K562 (cell line): ENCODE measurements at regions not wholly inside any gene's neighbourhood (a gene's known extent, or its start where the extent isn't known, plus 50 kb on each side); places are given as distances from the start of the nearest gene placed in this dataset.

Experiments used
- ATAC-seq: fragments of 200-7000 bp; cut with Tn5 transposase; 3 replicates; pipeline ENCODE4 v1.9.1; 2020; ENCODE audit warnings: moderate library complexity
- BruUV-seq: library from RNA; stranded (reverse); fragments of 400-500 nt; replicated peaks from 2 replicates; lab custom pipeline; 2021; lab: Mats Ljungman, UMichigan
- CTCF ChIA-PET: fragments of 300-600 bp; formaldehyde crosslinking; extraction: SDS; loops from one replicate; lab custom pipeline; 2021; ENCODE audit warnings: low intra/inter-chr PET ratio; lab: Yijun Ruan, JAX
- POLR2A ChIA-PET: fragments of 300-600, 350-650 bp; sonication (Branson Sonifier 250); formaldehyde crosslinking; extraction: SDS; loops from one replicate; lab custom pipeline; 2021; ENCODE audit warnings: antibody characterized with exemption, inconsistent platforms; lab: Yijun Ruan, JAX
- DNase-seq, 4 experiments: peaks; one replicate each; pipeline versions ENCODE4 v3.0.0 to v3.0.0-alpha.2; 2011 to 2018; ENCODE audit warnings: low spot score in 3 of 4, mixed read lengths in 3 of 4; ENCODE audit errors: extremely low read depth in 1 of 4
- FAIRE-seq: peaks from 2 replicates; lab custom pipeline; 2011; peaks lifted over from hg19 to GRCh38; lab: Jason Lieb, UNC
- H2AFZ ChIP-seq: 2 replicates; pipeline ENCODE4 v1.6.0; 2011; ENCODE audit warnings: low read depth, low read length, control low read depth, inconsistent platforms
- H3K27ac ChIP-seq: fragments of 200-600 bp; 3 replicates; pipeline ENCODE4 v1.8.0; 2011; ENCODE audit warnings: low read depth, mild to moderate bottlenecking, control low read depth, inconsistent platforms, low read length, moderate library complexity, mixed read lengths; ENCODE audit errors: extremely low read depth
- H3K27me3 ChIP-seq, 2 experiments: fragments of 300-600 bp in 1 of 2; 2 replicates in 1 of 2; 3 replicates in 1 of 2; pipeline versions ENCODE4 v1.6.0 to v1.8.0; 2011; ENCODE audit warnings: inconsistent platforms in 2 of 2, low read length in 2 of 2, mild to moderate bottlenecking in 1 of 2, mixed read lengths in 1 of 2, moderate library complexity in 1 of 2; ENCODE audit not compliant: control insufficient read depth in 2 of 2, insufficient read depth in 2 of 2
- H3K36me3 ChIP-seq: fragments of 300-600 bp; 3 replicates; pipeline ENCODE4 v1.8.0; 2011; ENCODE audit warnings: mild to moderate bottlenecking, low read length, inconsistent platforms; ENCODE audit not compliant: control insufficient read depth, insufficient read depth
- H3K4me1 ChIP-seq, 2 experiments: fragments of 200-600 bp in 1 of 2; replicated peaks in 1 of 2; 2 replicates in 1 of 2; 3 replicates in 1 of 2; pipeline versions ENCODE4 v1.5.1 to v1.8.0; 2011; ENCODE audit warnings: inconsistent platforms in 2 of 2, low read length in 2 of 2, mild to moderate bottlenecking in 1 of 2, mixed read lengths in 1 of 2, moderate library complexity in 1 of 2; ENCODE audit not compliant: control insufficient read depth in 2 of 2, insufficient read depth in 2 of 2
- H3K4me2 ChIP-seq: 2 replicates; pipeline ENCODE4 v1.6.1; 2011; ENCODE audit warnings: low read length, control low read depth, inconsistent platforms, mixed read lengths; ENCODE audit not compliant: insufficient read depth
- H3K4me3 ChIP-seq: fragments of 200-600 bp; sonication (generic), shearing (Covaris generic); 2 replicates; pipeline ENCODE4 v1.5.1; 2016; ENCODE audit warnings: control low read depth, inconsistent platforms
- H3K79me2 ChIP-seq: fragments of 200-600 bp; 3 replicates; pipeline ENCODE4 v1.8.0; 2011; ENCODE audit warnings: low read length, inconsistent platforms; ENCODE audit not compliant: control insufficient read depth, insufficient read depth
- H3K9ac ChIP-seq, 2 experiments: 2 replicates each; pipeline versions ENCODE4 v1.6.0 to v1.6.1; 2011; ENCODE audit warnings: low read depth in 2 of 2, low read length in 2 of 2, control low read depth in 1 of 2, inconsistent platforms in 1 of 2, mild to moderate bottlenecking in 1 of 2, mixed read lengths in 1 of 2; ENCODE audit not compliant: insufficient read depth in 1 of 2
- H3K9me1 ChIP-seq: one replicate; pipeline ENCODE4 v1.6.0; 2011; ENCODE audit warnings: inconsistent platforms, mild to moderate bottlenecking, low read length, moderate library complexity; ENCODE audit not compliant: control insufficient read depth, insufficient read depth
- H3K9me3 ChIP-seq: replicated peaks from 2 replicates; pipeline ENCODE4 v1.5.1; 2011; ENCODE audit warnings: low read depth, low read length, inconsistent platforms; ENCODE audit not compliant: control insufficient read depth, insufficient read depth
- H4K20me1 ChIP-seq: replicated peaks from 2 replicates; pipeline ENCODE4 v1.6.1; 2011; ENCODE audit warnings: low read length, inconsistent platforms, mixed read lengths; ENCODE audit not compliant: control insufficient read depth, insufficient read depth
- ARHGAP35 ChIP-seq: fragments of 450-650 bp; IDR thresholded peaks from 2 replicates; pipeline ENCODE4 v1.6.1; 2018; ENCODE audit not compliant: partially characterized antibody
- MYNN ChIP-seq, 2 experiments: sonication (generic); formaldehyde crosslinking in 1 of 2; IDR thresholded peaks; 2 replicates each; pipeline versions ENCODE4 v1.5.0 to v1.6.1; 2016 to 2020; ENCODE audit warnings: antibody characterized with exemption in 1 of 2, missing genetic modification reagents in 1 of 2
- PHF21A ChIP-seq: fragments of 450-650 bp; IDR thresholded peaks from 2 replicates; pipeline ENCODE4 v1.6.1; 2017; ENCODE audit warnings: low read depth, borderline replicate concordance
- SAP30 ChIP-seq: fragments of 200-600 bp; sonication (generic); IDR thresholded peaks from 2 replicates; pipeline ENCODE4 v1.6.1; 2012; ENCODE audit warnings: borderline replicate concordance, low read depth, mild to moderate bottlenecking, moderate library complexity, low read length, control low read depth, inconsistent platforms; ENCODE audit not compliant: insufficient read depth, poor library complexity, severe bottlenecking
- TAL1 ChIP-seq: fragments of 450-650 bp; IDR thresholded peaks from 2 replicates; pipeline ENCODE4 v1.6.1; 2016; ENCODE audit warnings: mild to moderate bottlenecking
- TCF7L2 ChIP-seq: fragments of 150-350 bp; IDR thresholded peaks from 2 replicates; pipeline ENCODE4 v1.6.1; 2016; ENCODE audit warnings: low read depth, mild to moderate bottlenecking, low read length, moderate library complexity
- ZKSCAN1 ChIP-seq: fragments of 150-350 bp; IDR thresholded peaks from 2 replicates; pipeline ENCODE4 v1.6.1; 2016; ENCODE audit warnings: low read depth, low read length
- WGBS: fragments of 100-300 bp; shearing (Covaris generic); methylation state at CpG from one replicate; pipeline ENCODE4 v1.1.6; 2016; ENCODE audit warnings: low coverage, mixed read lengths; ENCODE audit not compliant: insufficient coverage; ENCODE audit errors: missing lambda C conversion rate; 5-methylcytosine and 5-hydroxymethylcytosine counted together
- in situ Hi-C: fragments of 300-500 bp; cut with MboI; formaldehyde crosslinking; loops from 4 replicates; pipeline ENCODE4 v1.15.0; 2018; ENCODE audit warnings: inconsistent platforms, mixed read lengths
- intact Hi-C: fragments of 100-400 bp; cut with micrococcal nuclease; formaldehyde crosslinking; loops from 2 replicates; pipeline ENCODE4 v1.14.2; 2022
- TF ChIP-seq, protein P1 (sequence below), 2 experiments: fragments of 150-350 bp in 1 of 2; IDR thresholded peaks; 2 replicates each; pipeline ENCODE4 v1.6.1; 2012 to 2016; ENCODE audit warnings: low read depth in 2 of 2, low read length in 2 of 2, mild to moderate bottlenecking in 1 of 2, moderate library complexity in 1 of 2
- TF ChIP-seq, protein P2 (sequence below): sonication (generic); formaldehyde crosslinking; IDR thresholded peaks from 2 replicates; pipeline ENCODE4 v1.8.1; 2022; ENCODE audit warnings: missing genetic modification reagents

DNA sequence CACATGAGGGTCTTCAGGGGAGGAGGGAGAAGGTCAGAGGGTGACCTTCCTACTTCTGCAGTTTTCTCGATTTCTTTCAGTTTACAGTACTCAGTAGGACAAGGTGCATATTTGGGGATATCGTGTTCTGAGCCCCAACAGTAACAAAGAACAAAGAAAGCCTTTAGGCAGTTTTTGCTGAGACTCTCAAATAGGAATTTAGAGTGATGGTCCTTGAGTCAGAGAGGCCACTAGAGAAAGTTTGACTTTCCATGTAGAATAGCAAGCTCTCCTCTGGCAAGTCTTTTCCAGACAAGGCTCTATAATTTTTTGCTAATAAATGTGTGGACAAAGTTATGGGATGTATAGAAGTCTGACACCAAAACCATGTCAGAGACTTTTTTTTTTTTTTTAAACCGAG lies 194.6 kb downstream of the TM9SF2 start:
- DNase-seq (no peak), FAIRE-seq (no peak), ATAC-seq (no peak)
- WGBS, result 0% methylated on average over 2 of the region's 3 CpGs
- POLR2A ChIA-PET, result no interaction called here
- CTCF ChIA-PET, result no interaction called here
- Histone ChIP-seq H3K4me1 (no peaks in the 10 kb centered on the region; a peak in 1 of 5 replicates), H3K79me2 (no peaks in the 10 kb centered on the region), H2AFZ (no peak overlapping the region), H3K9me3 (no peaks in the 10 kb centered on the region), H3K36me3 (no peaks in the 10 kb centered on the region), H3K27me3 (peaks cover 6% of the 10 kb centered on the region in 2 experiments; a peak in 3 of 5 replicates), H4K20me1 (peaks cover 9% of the 10 kb centered on the region; the same call in 1 of the 2 replicates), H3K4me3 (no peak overlapping the region), H3K4me2 (no peak overlapping the region), H3K9ac (no peak overlapping the region), H3K9me1 (no peaks in the 10 kb centered on the region), H3K27ac (no peak overlapping the region)
- intact Hi-C loops, result no loop called here
- in situ Hi-C loops, result no loop called here
- BruUV-seq, result no TSS peak
- TF ChIP-seq PHF21A (no peak), TAL1 (no peak), MYNN (IDR thresholded peaks at IDR 0.05) (no peak), MYNN (CRISPR knock-in tag; IDR thresholded peaks at IDR 0.05) (no peak), SAP30 (no peak), ZKSCAN1 (no peak), TCF7L2 (no peak), ARHGAP35 (no peak)
- TF ChIP-seq, protein P1, sequence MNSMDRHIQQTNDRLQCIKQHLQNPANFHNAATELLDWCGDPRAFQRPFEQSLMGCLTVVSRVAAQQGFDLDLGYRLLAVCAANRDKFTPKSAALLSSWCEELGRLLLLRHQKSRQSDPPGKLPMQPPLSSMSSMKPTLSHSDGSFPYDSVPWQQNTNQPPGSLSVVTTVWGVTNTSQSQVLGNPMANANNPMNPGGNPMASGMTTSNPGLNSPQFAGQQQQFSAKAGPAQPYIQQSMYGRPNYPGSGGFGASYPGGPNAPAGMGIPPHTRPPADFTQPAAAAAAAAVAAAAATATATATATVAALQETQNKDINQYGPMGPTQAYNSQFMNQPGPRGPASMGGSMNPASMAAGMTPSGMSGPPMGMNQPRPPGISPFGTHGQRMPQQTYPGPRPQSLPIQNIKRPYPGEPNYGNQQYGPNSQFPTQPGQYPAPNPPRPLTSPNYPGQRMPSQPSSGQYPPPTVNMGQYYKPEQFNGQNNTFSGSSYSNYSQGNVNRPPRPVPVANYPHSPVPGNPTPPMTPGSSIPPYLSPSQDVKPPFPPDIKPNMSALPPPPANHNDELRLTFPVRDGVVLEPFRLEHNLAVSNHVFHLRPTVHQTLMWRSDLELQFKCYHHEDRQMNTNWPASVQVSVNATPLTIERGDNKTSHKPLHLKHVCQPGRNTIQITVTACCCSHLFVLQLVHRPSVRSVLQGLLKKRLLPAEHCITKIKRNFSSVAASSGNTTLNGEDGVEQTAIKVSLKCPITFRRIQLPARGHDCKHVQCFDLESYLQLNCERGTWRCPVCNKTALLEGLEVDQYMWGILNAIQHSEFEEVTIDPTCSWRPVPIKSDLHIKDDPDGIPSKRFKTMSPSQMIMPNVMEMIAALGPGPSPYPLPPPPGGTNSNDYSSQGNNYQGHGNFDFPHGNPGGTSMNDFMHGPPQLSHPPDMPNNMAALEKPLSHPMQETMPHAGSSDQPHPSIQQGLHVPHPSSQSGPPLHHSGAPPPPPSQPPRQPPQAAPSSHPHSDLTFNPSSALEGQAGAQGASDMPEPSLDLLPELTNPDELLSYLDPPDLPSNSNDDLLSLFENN (IDR thresholded peaks at IDR 0.05; ENCODE audit: low read depth in 2 of 2, low read length in 2 of 2), result no peak
- TF ChIP-seq, protein P2, sequence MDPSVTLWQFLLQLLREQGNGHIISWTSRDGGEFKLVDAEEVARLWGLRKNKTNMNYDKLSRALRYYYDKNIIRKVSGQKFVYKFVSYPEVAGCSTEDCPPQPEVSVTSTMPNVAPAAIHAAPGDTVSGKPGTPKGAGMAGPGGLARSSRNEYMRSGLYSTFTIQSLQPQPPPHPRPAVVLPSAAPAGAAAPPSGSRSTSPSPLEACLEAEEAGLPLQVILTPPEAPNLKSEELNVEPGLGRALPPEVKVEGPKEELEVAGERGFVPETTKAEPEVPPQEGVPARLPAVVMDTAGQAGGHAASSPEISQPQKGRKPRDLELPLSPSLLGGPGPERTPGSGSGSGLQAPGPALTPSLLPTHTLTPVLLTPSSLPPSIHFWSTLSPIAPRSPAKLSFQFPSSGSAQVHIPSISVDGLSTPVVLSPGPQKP (CRISPR knock-in tag), result no peak
